ENCODE measurements at regions not wholly inside any gene's neighbourhood (a gene's known extent, or its start where the extent isn't known, plus 50 kb on each side); places are given as distances from the start of the nearest gene placed in this dataset.

DNA sequence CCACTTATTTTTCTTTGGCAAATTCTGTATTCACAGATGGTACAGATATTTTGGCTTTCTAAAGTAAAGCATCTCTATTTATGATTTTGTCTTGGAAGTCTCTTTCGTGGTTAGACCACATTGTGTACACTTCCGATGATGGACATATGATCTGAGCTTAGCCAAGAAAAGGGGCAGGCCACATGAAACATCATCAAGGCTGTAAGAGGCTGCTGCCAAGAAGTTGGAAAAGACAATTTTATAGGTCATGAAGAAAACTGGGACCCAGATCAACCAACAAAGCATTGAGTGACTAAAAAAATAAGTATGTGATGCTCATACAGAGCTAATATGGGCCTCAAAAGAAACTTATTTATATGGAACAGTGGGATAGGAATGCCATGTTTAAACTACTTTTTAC is 266.4 kb downstream of the HAO1 start:
- H3K27ac ChIP-seq (ENCODE audit: low read depth, low read length), result no peak overlapping the region
- no peaks in the 10 kb centered on the region for H3K36me3 ChIP-seq (ENCODE audit: insufficient read depth, low read length)
- peaks cover 9% of the 10 kb centered on the region for H3K4me1 ChIP-seq (ENCODE audit: insufficient read depth, low read length)
- no peak overlapping the region for H3K9ac ChIP-seq (ENCODE audit: low read depth, low read length)
- H3K27me3 ChIP-seq (ENCODE audit: insufficient read depth, low read length), result no peaks in the 10 kb centered on the region
- no peaks in the 10 kb centered on the region for H3K9me3 ChIP-seq (ENCODE audit: insufficient read depth, low read depth, low read length)
- no peak overlapping the region for H3K4me3 ChIP-seq (ENCODE audit: low read length)
- 96% methylated on average over 2 of the region's 2 CpGs for WGBS

DNA sequence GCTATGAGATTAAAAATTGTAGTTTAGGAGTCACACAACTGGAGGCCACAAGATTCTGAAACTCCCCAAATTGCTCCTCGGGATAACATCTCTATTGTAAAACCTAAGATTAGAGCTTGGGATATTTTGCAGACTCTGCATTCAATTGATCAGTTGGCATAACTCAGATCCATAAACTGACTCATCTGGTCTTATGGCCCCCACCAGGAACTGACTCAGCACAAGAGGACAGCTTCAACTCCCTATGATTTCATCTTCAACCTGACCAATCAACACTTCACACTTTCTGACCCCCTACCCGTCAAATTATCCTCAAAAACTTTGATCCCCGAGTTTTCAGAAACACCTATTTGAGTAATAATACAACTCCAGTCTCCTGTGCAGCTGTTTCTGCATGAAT is 257.3 kb downstream of the HAO1 start:
- no peak overlapping the region for H3K27ac ChIP-seq (ENCODE audit: low read depth, low read length)
- no peaks in the 10 kb centered on the region for H3K36me3 ChIP-seq (ENCODE audit: insufficient read depth, low read length)
- WGBS, result 95% methylated on average over 3 of the region's 3 CpGs
- no peaks in the 10 kb centered on the region for H3K27me3 ChIP-seq (ENCODE audit: insufficient read depth, low read length)
- H3K9ac ChIP-seq (ENCODE audit: low read depth, low read length), result no peak overlapping the region
- H3K4me3 ChIP-seq (ENCODE audit: low read length), result no peak overlapping the region
- H3K9me3 ChIP-seq (ENCODE audit: insufficient read depth, low read depth, low read length), result no peaks in the 10 kb centered on the region
- H3K4me1 ChIP-seq (ENCODE audit: insufficient read depth, low read length), result no peaks in the 10 kb centered on the region

DNA sequence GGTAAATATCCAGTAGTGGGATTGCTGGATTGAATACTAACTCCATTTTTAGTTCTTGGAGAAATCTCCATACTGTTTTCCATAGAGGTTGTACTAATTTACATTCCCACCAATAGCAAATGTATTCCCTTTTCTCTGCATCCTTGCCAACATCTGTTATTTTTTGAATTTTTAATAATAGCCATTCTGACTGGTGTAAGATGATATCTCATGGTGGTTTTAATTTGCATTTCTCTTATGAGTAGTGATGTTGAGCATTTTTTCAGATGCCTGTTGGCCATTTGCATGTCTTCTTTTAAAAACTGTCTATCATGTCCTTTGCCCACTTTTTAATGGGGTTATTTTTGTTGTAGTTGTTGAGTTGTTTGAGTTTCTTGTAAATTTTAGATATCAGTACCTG is 253.2 kb downstream of the HAO1 start:
- no peaks in the 10 kb centered on the region for H3K4me1 ChIP-seq (ENCODE audit: insufficient read depth, low read length)
- H3K4me3 ChIP-seq (ENCODE audit: low read length), result no peak overlapping the region
- H3K27me3 ChIP-seq (ENCODE audit: insufficient read depth, low read length), result no peaks in the 10 kb centered on the region
- no peak overlapping the region for H3K9ac ChIP-seq (ENCODE audit: low read depth, low read length)
- H3K27ac ChIP-seq (ENCODE audit: low read depth, low read length), result no peak overlapping the region
- no peaks in the 10 kb centered on the region for H3K36me3 ChIP-seq (ENCODE audit: insufficient read depth, low read length)
- no peaks in the 10 kb centered on the region for H3K9me3 ChIP-seq (ENCODE audit: insufficient read depth, low read depth, low read length)

DNA sequence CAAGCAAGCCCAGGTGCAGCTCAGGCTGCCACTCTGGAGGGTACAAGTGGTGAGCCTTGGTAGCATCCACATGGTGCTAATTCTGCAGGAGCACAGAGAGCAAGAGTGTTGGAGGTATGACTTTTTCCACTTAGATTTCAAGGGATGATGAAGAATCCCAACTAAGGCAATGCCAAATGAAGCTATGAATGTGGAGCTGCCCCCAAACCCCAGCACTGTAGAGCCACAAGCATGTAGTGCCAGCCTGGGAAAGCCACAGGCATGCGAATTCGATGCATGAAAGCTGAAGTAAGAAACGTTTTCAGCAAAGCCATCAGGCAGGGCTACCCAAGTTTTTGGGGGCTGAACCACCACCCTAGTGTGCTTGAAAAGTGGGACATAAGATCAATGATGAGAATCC is 251.1 kb downstream of the HAO1 start:
- Histone ChIP-seq H3K27ac (ENCODE audit: low read depth, low read length) (no peak overlapping the region), H3K4me3 (ENCODE audit: low read length) (no peak overlapping the region), H3K36me3 (ENCODE audit: insufficient read depth, low read length) (no peaks in the 10 kb centered on the region), H3K9ac (ENCODE audit: low read depth, low read length) (no peak overlapping the region), H3K4me1 (ENCODE audit: insufficient read depth, low read length) (no peaks in the 10 kb centered on the region), H3K9me3 (ENCODE audit: insufficient read depth, low read depth, low read length) (no peaks in the 10 kb centered on the region), H3K27me3 (ENCODE audit: insufficient read depth, low read length) (no peaks in the 10 kb centered on the region)
- 95% methylated on average over 3 of the region's 3 CpGs for WGBS

DNA sequence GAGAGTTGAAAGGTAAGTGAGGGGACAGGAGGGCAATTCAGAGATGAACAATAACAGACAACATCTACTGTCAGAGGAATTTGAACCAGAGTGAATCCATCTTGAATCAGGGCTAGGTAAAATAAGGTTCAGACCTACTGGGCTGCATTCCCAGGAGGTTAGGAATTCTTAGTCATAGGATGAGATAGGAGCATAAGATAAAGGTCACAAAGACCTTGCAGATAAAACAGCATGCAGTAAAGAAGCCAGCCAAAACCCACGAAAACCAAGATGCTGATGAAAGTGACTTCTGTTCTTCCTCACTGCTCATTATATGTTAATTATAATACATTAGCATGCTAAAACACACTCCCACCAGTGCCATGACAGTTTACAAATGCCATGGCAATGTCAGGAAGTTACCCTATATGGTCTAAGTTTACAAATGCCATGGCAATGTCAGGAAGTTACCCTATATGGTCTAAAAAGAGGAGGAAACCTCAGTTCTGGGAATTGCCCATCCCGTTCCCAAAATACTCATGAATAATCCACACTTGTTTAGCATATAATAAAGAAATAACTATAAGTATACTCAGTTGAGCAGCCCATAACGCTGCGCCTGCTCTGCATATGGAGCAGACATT is 248.5 kb downstream of the HAO1 start:
- H3K27ac ChIP-seq (ENCODE audit: low read depth, low read length), result no peak overlapping the region
- no peaks in the 10 kb centered on the region for H3K36me3 ChIP-seq (ENCODE audit: insufficient read depth, low read length)
- H3K4me1 ChIP-seq (ENCODE audit: insufficient read depth, low read length), result no peaks in the 10 kb centered on the region
- no peaks in the 10 kb centered on the region for H3K27me3 ChIP-seq (ENCODE audit: insufficient read depth, low read length)
- no peaks in the 10 kb centered on the region for H3K9me3 ChIP-seq (ENCODE audit: insufficient read depth, low read depth, low read length)
- WGBS, result 100% methylated on average over 3 of the region's 4 CpGs
- H3K9ac ChIP-seq (ENCODE audit: low read depth, low read length), result no peak overlapping the region
- no peak overlapping the region for H3K4me3 ChIP-seq (ENCODE audit: low read length)

DNA sequence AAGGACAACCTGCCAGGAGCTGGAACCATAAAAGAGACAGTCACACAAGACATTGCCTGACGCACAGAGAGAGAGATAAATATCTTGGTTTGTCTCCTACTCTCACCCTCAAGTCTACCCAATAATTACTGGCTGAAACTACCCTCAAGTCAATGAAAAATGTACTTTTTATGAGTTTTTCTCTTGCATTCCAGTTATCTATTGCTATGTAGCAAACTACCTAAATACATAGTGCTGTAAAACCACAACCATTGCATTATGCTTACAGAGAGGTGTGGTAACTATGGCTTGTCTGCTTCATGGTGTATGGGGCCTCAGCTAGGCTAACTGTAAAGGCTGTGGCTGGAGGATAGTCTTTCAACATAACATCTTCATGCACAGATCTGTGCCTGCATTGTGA is 247.8 kb downstream of the HAO1 start:
- 100% methylated on average over 1 of the region's 1 CpG for WGBS
- no peaks in the 10 kb centered on the region for H3K27me3 ChIP-seq (ENCODE audit: insufficient read depth, low read length)
- no peak overlapping the region for H3K4me3 ChIP-seq (ENCODE audit: low read length)
- no peaks in the 10 kb centered on the region for H3K4me1 ChIP-seq (ENCODE audit: insufficient read depth, low read length)
- no peak overlapping the region for H3K27ac ChIP-seq (ENCODE audit: low read depth, low read length)
- H3K36me3 ChIP-seq (ENCODE audit: insufficient read depth, low read length), result no peaks in the 10 kb centered on the region
- H3K9ac ChIP-seq (ENCODE audit: low read depth, low read length), result no peak overlapping the region
- H3K9me3 ChIP-seq (ENCODE audit: insufficient read depth, low read depth, low read length), result no peaks in the 10 kb centered on the region

DNA sequence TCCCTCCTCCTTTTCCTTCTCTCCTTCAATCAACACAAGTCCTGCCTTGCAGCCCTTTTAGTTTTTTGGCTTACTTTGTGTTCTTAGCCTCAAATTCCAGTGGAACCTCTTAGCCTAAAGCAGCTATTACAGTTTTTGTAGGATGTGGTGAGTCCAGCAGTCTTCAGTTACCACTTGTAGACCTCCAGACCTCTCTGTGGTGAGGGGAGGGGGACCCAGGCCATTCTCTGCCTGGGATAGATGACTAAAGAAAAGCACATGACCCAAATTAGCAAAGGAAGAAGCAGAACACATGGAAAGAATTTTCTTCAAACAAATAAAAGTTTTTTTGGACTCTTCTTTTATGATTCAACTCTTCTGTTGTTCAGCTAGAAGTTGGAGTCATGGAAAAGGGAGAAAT is 246.5 kb downstream of the HAO1 start:
- Histone ChIP-seq H3K9ac (ENCODE audit: low read depth, low read length) (no peak overlapping the region), H3K27me3 (ENCODE audit: insufficient read depth, low read length) (no peaks in the 10 kb centered on the region), H3K36me3 (ENCODE audit: insufficient read depth, low read length) (no peaks in the 10 kb centered on the region), H3K4me1 (ENCODE audit: insufficient read depth, low read length) (no peaks in the 10 kb centered on the region), H3K27ac (ENCODE audit: low read depth, low read length) (no peak overlapping the region), H3K4me3 (ENCODE audit: low read length) (no peak overlapping the region), H3K9me3 (ENCODE audit: insufficient read depth, low read depth, low read length) (no peaks in the 10 kb centered on the region)

DNA sequence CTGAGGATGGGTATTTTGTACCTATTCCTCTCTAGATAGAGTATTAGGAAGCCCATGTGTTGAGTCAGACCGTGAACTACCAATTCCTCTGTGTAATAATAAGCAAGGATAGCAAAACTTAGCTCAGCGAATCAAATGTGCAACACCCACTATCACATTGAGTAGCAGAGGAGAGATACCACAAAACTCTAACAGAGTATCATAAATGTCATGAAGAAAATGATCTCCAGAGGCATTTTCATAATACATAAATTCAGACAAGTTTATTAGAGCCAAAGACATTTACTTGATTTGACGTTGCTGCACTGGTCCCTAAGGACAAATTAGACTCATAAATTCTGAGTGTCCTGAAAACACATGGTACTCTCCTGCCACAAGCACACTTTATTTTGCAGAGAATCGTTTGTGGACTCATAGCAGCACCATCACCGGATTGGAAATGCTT is 245.2 kb downstream of the HAO1 start:
- no peak overlapping the region for H3K9ac ChIP-seq (ENCODE audit: low read depth, low read length)
- no peak overlapping the region for H3K27ac ChIP-seq (ENCODE audit: low read depth, low read length)
- no peaks in the 10 kb centered on the region for H3K4me1 ChIP-seq (ENCODE audit: insufficient read depth, low read length)
- H3K36me3 ChIP-seq (ENCODE audit: insufficient read depth, low read length), result no peaks in the 10 kb centered on the region
- no peak overlapping the region for H3K4me3 ChIP-seq (ENCODE audit: low read length)
- H3K9me3 ChIP-seq (ENCODE audit: insufficient read depth, low read depth, low read length), result no peaks in the 10 kb centered on the region
- WGBS, result 96% methylated on average over 5 of the region's 5 CpGs
- no peaks in the 10 kb centered on the region for H3K27me3 ChIP-seq (ENCODE audit: insufficient read depth, low read length)

DNA sequence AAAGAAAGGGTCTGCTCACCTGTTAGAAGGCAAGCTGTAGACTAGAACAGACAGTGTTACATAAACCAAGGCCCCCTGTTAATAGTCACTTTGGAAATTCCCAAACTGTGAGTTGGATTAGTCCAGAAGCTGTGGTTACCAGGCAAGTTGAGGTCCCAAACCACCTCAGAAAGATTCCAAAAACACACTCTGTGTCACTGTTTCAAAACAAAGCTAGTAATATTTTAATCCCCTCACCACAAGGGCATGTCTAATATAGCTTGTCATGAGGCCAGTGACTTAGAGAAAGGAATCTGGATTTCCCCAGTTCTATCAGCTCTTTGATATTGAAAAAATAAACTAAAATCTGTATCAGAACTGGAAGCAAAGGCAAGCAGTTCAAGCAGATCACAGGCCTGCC is 244.6 kb downstream of the HAO1 start:
- H3K9ac ChIP-seq (ENCODE audit: low read depth, low read length), result no peak overlapping the region
- no peak overlapping the region for H3K27ac ChIP-seq (ENCODE audit: low read depth, low read length)
- no peaks in the 10 kb centered on the region for H3K9me3 ChIP-seq (ENCODE audit: insufficient read depth, low read depth, low read length)
- no peak overlapping the region for H3K4me3 ChIP-seq (ENCODE audit: low read length)
- H3K36me3 ChIP-seq (ENCODE audit: insufficient read depth, low read length), result no peaks in the 10 kb centered on the region
- no peaks in the 10 kb centered on the region for H3K4me1 ChIP-seq (ENCODE audit: insufficient read depth, low read length)
- no peaks in the 10 kb centered on the region for H3K27me3 ChIP-seq (ENCODE audit: insufficient read depth, low read length)

DNA sequence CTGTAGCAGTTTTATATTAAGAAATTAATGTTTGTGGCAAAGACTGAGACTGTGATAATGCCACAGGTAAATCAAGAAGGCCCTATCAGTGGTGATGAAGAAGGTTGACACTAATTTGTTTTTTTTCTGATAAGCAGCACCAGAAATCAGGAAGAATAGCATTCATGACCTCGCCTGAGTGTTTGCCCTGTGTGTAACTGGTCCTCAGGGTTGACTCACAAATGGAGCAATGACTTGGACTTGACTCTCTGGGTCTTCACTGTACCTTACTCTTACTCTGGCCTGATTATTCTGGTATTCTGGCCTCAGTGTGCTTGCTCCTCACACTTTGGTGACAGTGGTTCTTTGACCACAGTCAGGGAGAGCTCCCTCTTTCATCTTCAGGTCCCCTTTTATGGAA is 243.9 kb downstream of the HAO1 start:
- 88% methylated on average over 1 of the region's 1 CpG for WGBS
- Histone ChIP-seq H3K27ac (ENCODE audit: low read depth, low read length) (no peak overlapping the region), H3K36me3 (ENCODE audit: insufficient read depth, low read length) (no peaks in the 10 kb centered on the region), H3K4me1 (ENCODE audit: insufficient read depth, low read length) (no peaks in the 10 kb centered on the region), H3K27me3 (ENCODE audit: insufficient read depth, low read length) (no peaks in the 10 kb centered on the region), H3K9me3 (ENCODE audit: insufficient read depth, low read depth, low read length) (no peaks in the 10 kb centered on the region), H3K4me3 (ENCODE audit: low read length) (no peak overlapping the region), H3K9ac (ENCODE audit: low read depth, low read length) (no peak overlapping the region)

DNA sequence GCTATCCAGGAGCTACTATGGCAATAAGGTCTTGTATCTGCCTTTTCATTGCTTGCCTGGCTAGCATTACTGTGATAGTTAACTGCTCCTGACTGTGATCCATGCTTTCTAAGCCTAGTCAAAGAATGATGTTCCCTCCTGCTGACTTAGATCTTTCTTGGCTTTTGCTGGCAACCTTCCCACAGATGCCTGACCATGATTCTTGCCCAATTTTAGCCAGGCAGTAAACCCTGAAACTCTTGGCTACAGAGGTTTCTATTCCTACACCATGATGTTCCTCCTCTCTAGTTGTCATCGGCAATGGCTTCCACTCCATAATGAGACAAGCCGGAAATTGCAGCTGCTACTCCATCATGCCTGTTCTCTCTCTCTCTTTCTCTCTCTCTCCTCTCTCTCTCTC is 238.1 kb downstream of the HAO1 start:
- Histone ChIP-seq H3K27me3 (ENCODE audit: insufficient read depth, low read length) (no peaks in the 10 kb centered on the region), H3K36me3 (ENCODE audit: insufficient read depth, low read length) (no peaks in the 10 kb centered on the region), H3K4me1 (ENCODE audit: insufficient read depth, low read length) (peaks cover 4% of the 10 kb centered on the region; the same call in 1 of the 2 replicates), H3K4me3 (ENCODE audit: low read length) (no peak overlapping the region), H3K9me3 (ENCODE audit: insufficient read depth, low read depth, low read length) (no peaks in the 10 kb centered on the region), H3K27ac (ENCODE audit: low read depth, low read length) (no peak overlapping the region), H3K9ac (ENCODE audit: low read depth, low read length) (no peak overlapping the region)
- WGBS, result 98% methylated on average over 2 of the region's 2 CpGs

DNA sequence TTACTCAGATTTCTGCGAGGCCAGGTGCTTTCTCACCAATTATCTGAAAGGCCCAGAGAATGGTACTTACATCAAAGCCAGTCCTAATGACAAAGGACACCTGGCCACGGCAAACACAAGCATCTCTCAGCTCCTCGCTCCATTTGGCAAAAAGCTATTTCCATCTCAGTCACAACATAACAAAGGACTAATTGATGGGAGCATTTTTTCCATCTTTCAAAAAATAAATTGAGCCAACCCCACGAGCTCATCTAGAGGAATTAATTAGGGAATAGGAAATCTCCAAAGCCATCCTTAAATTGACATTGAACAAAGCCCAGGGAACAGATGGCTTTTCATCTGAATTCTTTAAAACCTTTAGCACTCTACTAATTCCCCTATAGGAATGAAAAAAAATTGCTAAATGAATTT is 236.7 kb downstream of the HAO1 start:
- H3K27ac ChIP-seq (ENCODE audit: low read depth, low read length), result no peak overlapping the region
- no peaks in the 10 kb centered on the region for H3K9me3 ChIP-seq (ENCODE audit: insufficient read depth, low read depth, low read length)
- H3K9ac ChIP-seq (ENCODE audit: low read depth, low read length), result no peak overlapping the region
- WGBS, result 87% methylated on average over 4 of the region's 4 CpGs
- no peak overlapping the region for H3K4me3 ChIP-seq (ENCODE audit: low read length)
- peaks cover 4% of the 10 kb centered on the region; the same call in 1 of the 2 replicates for H3K4me1 ChIP-seq (ENCODE audit: insufficient read depth, low read length)
- H3K36me3 ChIP-seq (ENCODE audit: insufficient read depth, low read length), result no peaks in the 10 kb centered on the region
- no peaks in the 10 kb centered on the region for H3K27me3 ChIP-seq (ENCODE audit: insufficient read depth, low read length)

Measured in HUES64 (cell line).